ENCODE measurements at regions not wholly inside any gene's neighbourhood (a gene's known extent, or its start where the extent isn't known, plus 50 kb on each side); places are given as distances from the start of the nearest gene placed in this dataset.

- Histone ChIP-seq H3K9me3 (ENCODE audit: insufficient read depth, low read depth, low read length) (no peaks in the 10 kb centered on the region), H3K4me2 (ENCODE audit: low read depth, low read length, poor library complexity, severe bottlenecking) (no peak overlapping the region), H3K27me3 (ENCODE audit: insufficient read depth, low read length, poor library complexity, severe bottlenecking) (no peaks in the 10 kb centered on the region), H2AFZ (ENCODE audit: low read length) (no peak overlapping the region), H3K36me3 (ENCODE audit: insufficient read depth, low read length) (no peaks in the 10 kb centered on the region), H3K4me1 (ENCODE audit: insufficient read depth, low read length, poor library complexity, severe bottlenecking) (no peaks in the 10 kb centered on the region), H3K9ac (ENCODE audit: low read depth, low read length, poor library complexity, severe bottlenecking) (no peak overlapping the region), H3K79me2 (ENCODE audit: insufficient read depth, low read length) (no peaks in the 10 kb centered on the region), H3F3A (ENCODE audit: low read depth) (no peaks in the 10 kb centered on the region), H3K4me3 (ENCODE audit: low read length, poor library complexity, severe bottlenecking) (no peak overlapping the region), H4K20me1 (ENCODE audit: insufficient read depth, low read length, poor library complexity, severe bottlenecking) (no peaks in the 10 kb centered on the region), H3K9me2 (replicated peaks; ENCODE audit: low read depth, low read length) (no peaks in the 10 kb centered on the region)
- no peak for TF ChIP-seq CTCF (conservative IDR thresholded peaks at IDR 0.05; ENCODE audit: low read length)
- TF ChIP-seq EZH2phosphoT487 (IDR thresholded peaks at IDR 0.05; ENCODE audit: borderline replicate concordance), result no peak
Measured at GRCh38 chr10:29171717-29172116, 117.2 kb upstream of the LYZL1 start.

GRCh38 chr10:29174389-29174788 lies 114.5 kb upstream of the LYZL1 start:
- Histone ChIP-seq H3F3A (ENCODE audit: low read depth) (no peaks in the 10 kb centered on the region), H3K79me2 (ENCODE audit: insufficient read depth, low read length) (no peaks in the 10 kb centered on the region), H2AFZ (ENCODE audit: low read length) (no peak overlapping the region), H3K4me1 (ENCODE audit: insufficient read depth, low read length, poor library complexity, severe bottlenecking) (no peaks in the 10 kb centered on the region), H3K9ac (ENCODE audit: low read depth, low read length, poor library complexity, severe bottlenecking) (no peak overlapping the region), H3K9me2 (replicated peaks; ENCODE audit: low read depth, low read length) (no peaks in the 10 kb centered on the region), H3K4me3 (ENCODE audit: low read length, poor library complexity, severe bottlenecking) (no peak overlapping the region), H3K4me2 (ENCODE audit: low read depth, low read length, poor library complexity, severe bottlenecking) (no peak overlapping the region), H3K27me3 (ENCODE audit: insufficient read depth, low read length, poor library complexity, severe bottlenecking) (no peaks in the 10 kb centered on the region), H3K9me3 (ENCODE audit: insufficient read depth, low read depth, low read length) (no peaks in the 10 kb centered on the region), H4K20me1 (ENCODE audit: insufficient read depth, low read length, poor library complexity, severe bottlenecking) (no peaks in the 10 kb centered on the region), H3K36me3 (ENCODE audit: insufficient read depth, low read length) (no peaks in the 10 kb centered on the region)
- TF ChIP-seq CTCF (conservative IDR thresholded peaks at IDR 0.05; ENCODE audit: low read length), result no peak
- no peak for TF ChIP-seq EZH2phosphoT487 (IDR thresholded peaks at IDR 0.05; ENCODE audit: borderline replicate concordance)

- Histone ChIP-seq H3K27me3 (ENCODE audit: insufficient read depth, low read length, poor library complexity, severe bottlenecking) (no peaks in the 10 kb centered on the region), H3K9me3 (ENCODE audit: insufficient read depth, low read depth, low read length) (no peaks in the 10 kb centered on the region), H3K4me3 (ENCODE audit: low read length, poor library complexity, severe bottlenecking) (no peak overlapping the region), H4K20me1 (ENCODE audit: insufficient read depth, low read length, poor library complexity, severe bottlenecking) (no peaks in the 10 kb centered on the region), H3K9ac (ENCODE audit: low read depth, low read length, poor library complexity, severe bottlenecking) (no peak overlapping the region), H2AFZ (ENCODE audit: low read length) (no peak overlapping the region), H3K79me2 (ENCODE audit: insufficient read depth, low read length) (no peaks in the 10 kb centered on the region), H3K9me2 (replicated peaks; ENCODE audit: low read depth, low read length) (no peaks in the 10 kb centered on the region), H3F3A (ENCODE audit: low read depth) (no peaks in the 10 kb centered on the region), H3K4me1 (ENCODE audit: insufficient read depth, low read length, poor library complexity, severe bottlenecking) (no peaks in the 10 kb centered on the region), H3K36me3 (ENCODE audit: insufficient read depth, low read length) (no peaks in the 10 kb centered on the region), H3K4me2 (ENCODE audit: low read depth, low read length, poor library complexity, severe bottlenecking) (no peak overlapping the region)
- no peak for TF ChIP-seq CTCF (conservative IDR thresholded peaks at IDR 0.05; ENCODE audit: low read length)
- no peak for TF ChIP-seq EZH2phosphoT487 (IDR thresholded peaks at IDR 0.05; ENCODE audit: borderline replicate concordance)
Measured at GRCh38 chr10:29176845-29177832, 111.7 kb upstream of the LYZL1 start.

Measured in Loucy (cell line).